A673 (cell line): ENCODE measurements at regions not wholly inside any gene's neighbourhood (a gene's known extent, or its start where the extent isn't known, plus 50 kb on each side); places are given as distances from the start of the nearest gene placed in this dataset.

Experiments used
- BruUV-seq: library from RNA; stranded (reverse); fragments of 400-500 nt; replicated peaks from 2 replicates; lab custom pipeline; 2021; lab: Mats Ljungman, UMichigan
- CTCF ChIA-PET: fragments of 300-600 bp; sonication (Branson Sonifier 250); formaldehyde crosslinking; loops from one replicate; lab custom pipeline; 2022; ENCODE audit warnings: antibody characterized with exemption; lab: Charles Lee
- POLR2A ChIA-PET: fragments of 300-600 bp; sonication (Branson Sonifier 250); formaldehyde crosslinking; loops from one replicate; lab custom pipeline; 2022; ENCODE audit warnings: antibody characterized with exemption; ENCODE audit not compliant: low non-redundant PET; lab: Charles Lee
- DNase-seq: peaks from one replicate; pipeline ENCODE4 v3.0.0-alpha.2; 2015; ENCODE audit warnings: low spot score
- H3K27ac ChIP-seq: fragments of 200-600 bp; sonication (generic); 2 replicates; pipeline ENCODE4 v1.5.1; 2016; ENCODE audit warnings: mixed run types, low read depth, mild to moderate bottlenecking, mixed read lengths, antibody characterized with exemption, low read length; ENCODE audit not compliant: poor library complexity, severe bottlenecking
- H3K27me3 ChIP-seq: fragments of 200-600 bp; sonication (generic); replicated peaks from 2 replicates; pipeline ENCODE4 v1.6.1; 2017; ENCODE audit warnings: mixed run types, low read depth, mild to moderate bottlenecking, mixed read lengths, antibody characterized with exemption, low read length; ENCODE audit not compliant: insufficient read depth, poor library complexity
- H3K36me3 ChIP-seq: fragments of 200-600 bp; sonication (generic); 2 replicates; pipeline ENCODE4 v1.6.1; 2016; ENCODE audit warnings: mixed run types, mild to moderate bottlenecking, mixed read lengths, antibody characterized with exemption, low read length; ENCODE audit not compliant: insufficient read depth, poor library complexity, severe bottlenecking
- H3K4me1 ChIP-seq: fragments of 200-600 bp; sonication (generic); 2 replicates; pipeline ENCODE4 v1.6.1; 2017; ENCODE audit warnings: mixed run types, mild to moderate bottlenecking, mixed read lengths, antibody characterized with exemption, low read length; ENCODE audit not compliant: insufficient read depth, poor library complexity, severe bottlenecking
- H3K4me3 ChIP-seq: fragments of 200-600 bp; sonication (generic); 2 replicates; pipeline ENCODE4 v1.5.1; 2016; ENCODE audit warnings: low read depth, mixed run types, mild to moderate bottlenecking, mixed read lengths, low read length; ENCODE audit not compliant: poor library complexity, severe bottlenecking
- H3K9me3 ChIP-seq: fragments of 200-600 bp; sonication (generic); 2 replicates; pipeline ENCODE4 v1.6.1; 2016; ENCODE audit warnings: mixed run types, low read depth, mild to moderate bottlenecking, mixed read lengths, antibody characterized with exemption, low read length; ENCODE audit not compliant: poor library complexity, severe bottlenecking
- CTCF ChIP-seq: fragments of 300-800, 200-600 bp; sonication (generic); conservative IDR thresholded peaks from 2 replicates; pipeline ENCODE4 v1.5.1; 2017; ENCODE audit warnings: low read depth, mild to moderate bottlenecking, antibody characterized with exemption, low read length, moderate library complexity, mixed read lengths
- EZH2 ChIP-seq: fragments of 200-600 bp; sonication (generic); IDR thresholded peaks from 2 replicates; pipeline ENCODE4 v1.6.1; 2017; ENCODE audit warnings: borderline replicate concordance, low read depth, mild to moderate bottlenecking, mixed read lengths, antibody characterized with exemption, low read length; ENCODE audit not compliant: poor library complexity, severe bottlenecking
- intact Hi-C: fragments of 100-400 bp; cut with micrococcal nuclease; formaldehyde crosslinking; loops from one replicate; pipeline ENCODE4 v1.10.0; 2022; ENCODE audit not compliant: unreplicated experiment

- Histone ChIP-seq H3K27me3 (no peaks in the 10 kb centered on the region), H3K4me1 (no peaks in the 10 kb centered on the region), H3K4me3 (no peak overlapping the region), H3K9me3 (no peaks in the 10 kb centered on the region), H3K36me3 (no peaks in the 10 kb centered on the region), H3K27ac (no peak overlapping the region)
- intact Hi-C loops = no loop called here
- POLR2A ChIA-PET = no interaction called here
- CTCF ChIA-PET = no interaction called here
- TF ChIP-seq CTCF = no peak
- no peak for TF ChIP-seq EZH2
- no TSS peak for BruUV-seq
- no peak for DNase-seq
Measured at GRCh38 chr10:58971211-58971610, 205.2 kb upstream of the PHYHIPL start.

GRCh38 chr10:58971796-58972491 is 204.5 kb upstream of the PHYHIPL start:
- POLR2A ChIA-PET = no interaction called here
- no peaks in the 10 kb centered on the region for H3K4me1 ChIP-seq
- no peak overlapping the region for H3K27ac ChIP-seq
- H3K27me3 ChIP-seq = no peaks in the 10 kb centered on the region
- H3K9me3 ChIP-seq = no peaks in the 10 kb centered on the region
- intact Hi-C loops = no loop called here
- no peaks in the 10 kb centered on the region for H3K36me3 ChIP-seq
- TF ChIP-seq EZH2 (no peak), CTCF (no peak)
- CTCF ChIA-PET = no interaction called here
- no peak overlapping the region for H3K4me3 ChIP-seq
- BruUV-seq = no TSS peak
- no peak for DNase-seq

- ChIA-PET POLR2A (no interaction called here), CTCF (no interaction called here)
- Histone ChIP-seq H3K36me3 (no peaks in the 10 kb centered on the region), H3K9me3 (no peaks in the 10 kb centered on the region), H3K27ac (no peak overlapping the region), H3K4me1 (no peaks in the 10 kb centered on the region), H3K4me3 (no peak overlapping the region), H3K27me3 (no peaks in the 10 kb centered on the region)
- TF ChIP-seq CTCF (no peak), EZH2 (no peak)
- DNase-seq = no peak
- intact Hi-C loops = no loop called here
- no TSS peak for BruUV-seq
Measured at GRCh38 chr10:58972576-58973234, 203.7 kb upstream of the PHYHIPL start.
